ENCODE measurements at regions not wholly inside any gene's neighbourhood (a gene's known extent, or its start where the extent isn't known, plus 50 kb on each side); places are given as distances from the start of the nearest gene placed in this dataset.

- Histone ChIP-seq H3K27ac (ENCODE audit: low read depth, low read length) (no peak overlapping the region), H3K36me3 (ENCODE audit: control insufficient read depth, low read length) (no peaks in the 10 kb centered on the region), H3K79me2 (ENCODE audit: control insufficient read depth, low read length) (no peaks in the 10 kb centered on the region), H3K27me3 (ENCODE audit: control insufficient read depth, low read length) (no peaks in the 10 kb centered on the region), H3K9me3 (ENCODE audit: control insufficient read depth, insufficient read depth, low read length) (no peaks in the 10 kb centered on the region), H3K4me1 (ENCODE audit: control insufficient read depth, low read length) (no peaks in the 10 kb centered on the region), H4K20me1 (ENCODE audit: control insufficient read depth, insufficient read depth, low read depth, low read length) (no peaks in the 10 kb centered on the region), H3K4me2 (ENCODE audit: low read length) (no peak overlapping the region), H3F3A (ENCODE audit: control insufficient read depth, insufficient read depth) (no peaks in the 10 kb centered on the region), H3K4me3 (ENCODE audit: low read length) (no peak overlapping the region), H3K9me2 (replicated peaks; ENCODE audit: control insufficient read depth, low read length) (0 out of 2 replicates have a peak, but pooled peaks cover 2% of the 10 kb centered on the region)
- TF ChIP-seq EZH2phosphoT487 (IDR thresholded peaks at IDR 0.05; ENCODE audit: borderline replicate concordance, low read length) (no peak), CTCF (IDR thresholded peaks at IDR 0.05; ENCODE audit: low read depth, low read length, poor library complexity, severe bottlenecking) (no peak)
These were observed 475.7 kb downstream of the CCER1 start for GRCh38 chr12:90479237-90479636.

- no peak for TF ChIP-seq CTCF (IDR thresholded peaks at IDR 0.05; ENCODE audit: low read depth, low read length, poor library complexity, severe bottlenecking)
- no peak for TF ChIP-seq EZH2phosphoT487 (IDR thresholded peaks at IDR 0.05; ENCODE audit: borderline replicate concordance, low read length)
- no peak overlapping the region for H3K27ac ChIP-seq (ENCODE audit: low read depth, low read length)
- no peaks in the 10 kb centered on the region for H3F3A ChIP-seq (ENCODE audit: control insufficient read depth, insufficient read depth)
- no peaks in the 10 kb centered on the region for H3K36me3 ChIP-seq (ENCODE audit: control insufficient read depth, low read length)
- H3K4me3 ChIP-seq (ENCODE audit: low read length): no peak overlapping the region
- H4K20me1 ChIP-seq (ENCODE audit: control insufficient read depth, insufficient read depth, low read depth, low read length): no peaks in the 10 kb centered on the region
- H3K4me2 ChIP-seq (ENCODE audit: low read length): no peak overlapping the region
- H3K9me3 ChIP-seq (ENCODE audit: control insufficient read depth, insufficient read depth, low read length): no peaks in the 10 kb centered on the region
- no peaks in the 10 kb centered on the region for H3K27me3 ChIP-seq (ENCODE audit: control insufficient read depth, low read length)
- H3K4me1 ChIP-seq (ENCODE audit: control insufficient read depth, low read length): no peaks in the 10 kb centered on the region
- H3K79me2 ChIP-seq (ENCODE audit: control insufficient read depth, low read length): no peaks in the 10 kb centered on the region
- 0 out of 2 replicates have a peak, but pooled peaks cover 2% of the 10 kb centered on the region for H3K9me2 ChIP-seq (replicated peaks; ENCODE audit: control insufficient read depth, low read length)
These were observed 481.1 kb downstream of the CCER1 start for GRCh38 chr12:90473831-90474230.

- Histone ChIP-seq H3K79me2 (ENCODE audit: control insufficient read depth, low read length) (no peaks in the 10 kb centered on the region), H4K20me1 (ENCODE audit: control insufficient read depth, insufficient read depth, low read depth, low read length) (no peaks in the 10 kb centered on the region), H3K4me3 (ENCODE audit: low read length) (no peak overlapping the region), H3K36me3 (ENCODE audit: control insufficient read depth, low read length) (no peaks in the 10 kb centered on the region), H3K9me2 (replicated peaks; ENCODE audit: control insufficient read depth, low read length) (no peaks in the 10 kb centered on the region), H3K4me2 (ENCODE audit: low read length) (no peak overlapping the region), H3F3A (ENCODE audit: control insufficient read depth, insufficient read depth) (no peaks in the 10 kb centered on the region), H3K27ac (ENCODE audit: low read depth, low read length) (no peak overlapping the region), H3K9me3 (ENCODE audit: control insufficient read depth, insufficient read depth, low read length) (no peaks in the 10 kb centered on the region), H3K27me3 (ENCODE audit: control insufficient read depth, low read length) (no peaks in the 10 kb centered on the region), H3K4me1 (ENCODE audit: control insufficient read depth, low read length) (no peaks in the 10 kb centered on the region)
- no peak for TF ChIP-seq CTCF (IDR thresholded peaks at IDR 0.05; ENCODE audit: low read depth, low read length, poor library complexity, severe bottlenecking)
- TF ChIP-seq EZH2phosphoT487 (IDR thresholded peaks at IDR 0.05; ENCODE audit: borderline replicate concordance, low read length): no peak
These were observed 494.3 kb downstream of the CCER1 start for GRCh38 chr12:90460681-90461080.

- Histone ChIP-seq H3F3A (ENCODE audit: control insufficient read depth, insufficient read depth) (no peaks in the 10 kb centered on the region), H3K4me2 (ENCODE audit: low read length) (no peak overlapping the region), H3K9me2 (replicated peaks; ENCODE audit: control insufficient read depth, low read length) (no peaks in the 10 kb centered on the region), H3K36me3 (ENCODE audit: control insufficient read depth, low read length) (no peaks in the 10 kb centered on the region), H3K27me3 (ENCODE audit: control insufficient read depth, low read length) (no peaks in the 10 kb centered on the region), H4K20me1 (ENCODE audit: control insufficient read depth, insufficient read depth, low read depth, low read length) (no peaks in the 10 kb centered on the region), H3K27ac (ENCODE audit: low read depth, low read length) (no peak overlapping the region), H3K79me2 (ENCODE audit: control insufficient read depth, low read length) (no peaks in the 10 kb centered on the region), H3K4me1 (ENCODE audit: control insufficient read depth, low read length) (no peaks in the 10 kb centered on the region), H3K4me3 (ENCODE audit: low read length) (no peak overlapping the region), H3K9me3 (ENCODE audit: control insufficient read depth, insufficient read depth, low read length) (no peaks in the 10 kb centered on the region)
- TF ChIP-seq EZH2phosphoT487 (IDR thresholded peaks at IDR 0.05; ENCODE audit: borderline replicate concordance, low read length) (no peak), CTCF (IDR thresholded peaks at IDR 0.05; ENCODE audit: low read depth, low read length, poor library complexity, severe bottlenecking) (no peak)
These were observed 498.7 kb downstream of the CCER1 start for GRCh38 chr12:90456248-90456647.
